Fibroblast of skin of right quadriceps (primary cell): ENCODE measurements at regions not wholly inside any gene's neighbourhood (a gene's known extent, or its start where the extent isn't known, plus 50 kb on each side); places are given as distances from the start of the nearest gene placed in this dataset.

Source experiments
- DNase-seq: peaks from one replicate; pipeline ENCODE4 v3.0.0-alpha.2; 2013

- no peak for DNase-seq
Observed at GRCh38 chr7:22622116-22622785, 104.7 kb upstream of the IL6 start.

DNA sequence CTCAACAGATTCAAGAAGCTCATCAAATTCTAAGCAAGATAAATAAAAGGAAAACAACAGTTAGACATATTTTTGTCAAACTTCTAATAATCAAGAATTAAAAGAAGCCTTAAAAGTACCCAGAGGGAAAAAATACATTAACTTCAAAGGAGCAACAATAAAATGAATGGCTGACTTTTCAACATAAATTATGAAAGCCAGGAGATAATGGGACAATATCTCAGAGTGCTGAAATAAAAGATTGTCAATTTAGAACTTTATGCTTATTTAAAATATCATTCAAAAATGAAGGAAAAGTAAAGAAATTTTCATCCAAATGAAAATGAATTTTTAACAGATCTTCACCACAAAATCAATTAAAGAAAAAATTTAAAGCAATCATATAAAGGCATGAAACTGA lies 108.5 kb upstream of the IL6 start:
- DNase-seq, result no peak

DNA sequence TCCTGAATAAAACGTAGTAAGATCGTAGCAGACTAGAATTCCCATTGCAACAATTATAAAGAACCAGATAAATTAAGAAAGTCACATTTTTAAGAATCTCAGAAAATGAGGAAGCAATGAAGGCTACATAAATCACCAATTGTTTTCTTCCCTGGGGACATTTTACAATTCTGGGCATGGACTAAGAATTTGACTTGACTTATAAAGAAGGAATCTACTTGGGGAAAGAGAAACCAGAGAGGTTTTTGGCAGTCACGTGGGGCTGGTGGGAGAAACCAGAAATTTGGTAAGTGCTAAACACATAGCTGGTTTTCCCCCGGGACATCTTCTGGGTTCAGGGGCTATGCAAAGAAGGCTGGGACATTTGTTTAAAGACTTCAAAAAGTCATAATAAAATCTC lies 109.8 kb upstream of the IL6 start:
- DNase-seq, result peak; percentile 74

DNA sequence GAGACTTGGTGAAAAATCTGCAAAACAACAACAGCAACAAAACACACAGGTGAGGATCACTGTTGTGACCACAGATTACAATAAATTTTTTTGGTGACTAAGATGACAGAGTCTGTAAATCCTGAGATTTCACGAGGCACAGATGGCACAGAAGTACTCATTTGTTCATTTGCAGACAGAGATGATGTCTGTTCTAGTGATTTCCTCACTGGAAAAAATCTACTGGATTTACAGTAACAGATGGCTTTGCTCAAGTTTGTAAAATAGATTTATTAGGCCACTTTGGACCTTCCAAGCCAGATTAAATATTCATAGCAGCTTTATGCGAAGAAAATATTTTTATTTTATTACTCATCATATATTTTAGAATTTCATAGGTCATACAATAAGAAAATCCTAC lies 113.5 kb upstream of the IL6 start:
- DNase-seq, result peak; percentile 32

DNA sequence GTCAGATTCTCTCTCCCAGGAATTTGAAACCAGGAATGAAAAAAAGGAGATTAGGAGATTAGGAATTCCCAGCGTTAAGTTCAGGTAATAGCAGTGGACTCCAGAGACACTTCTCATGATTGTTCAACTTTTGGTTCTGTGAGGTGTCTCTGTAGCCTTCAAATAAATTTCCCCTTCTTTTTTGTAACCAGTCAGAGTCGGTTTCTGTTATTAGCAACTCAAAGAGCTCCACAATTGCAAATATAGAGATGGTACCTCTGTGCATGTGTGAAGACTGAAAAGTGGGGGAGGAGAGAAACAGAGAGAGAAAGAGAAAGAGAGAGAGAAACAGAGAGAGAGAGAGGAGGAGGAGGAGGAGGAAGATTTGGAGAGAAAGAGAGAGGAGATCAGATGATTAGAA lies 112.8 kb upstream of the STEAP1B start:
- DNase-seq, result no peak

DNA sequence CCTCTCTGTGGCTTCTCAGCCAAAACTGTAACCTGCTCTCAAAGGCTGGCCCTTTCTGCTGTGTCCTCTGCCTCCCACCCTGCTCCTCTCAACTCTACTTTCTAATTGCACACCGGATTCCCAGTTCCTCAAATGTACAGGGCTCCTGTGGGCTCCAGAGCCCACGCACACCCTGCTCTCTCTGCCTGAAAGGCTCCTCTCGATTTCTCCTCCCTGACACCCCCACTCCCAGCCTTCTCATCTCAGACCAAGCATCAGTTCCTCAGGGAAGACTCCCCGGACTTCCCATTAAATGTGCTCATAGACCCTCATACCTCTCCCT lies 111.7 kb upstream of the STEAP1B start:
- DNase-seq, result no peak

- DNase-seq, result peak; percentile 71
Observed at GRCh38 chr7:22610951-22611757, 111.2 kb upstream of the STEAP1B start.

DNA sequence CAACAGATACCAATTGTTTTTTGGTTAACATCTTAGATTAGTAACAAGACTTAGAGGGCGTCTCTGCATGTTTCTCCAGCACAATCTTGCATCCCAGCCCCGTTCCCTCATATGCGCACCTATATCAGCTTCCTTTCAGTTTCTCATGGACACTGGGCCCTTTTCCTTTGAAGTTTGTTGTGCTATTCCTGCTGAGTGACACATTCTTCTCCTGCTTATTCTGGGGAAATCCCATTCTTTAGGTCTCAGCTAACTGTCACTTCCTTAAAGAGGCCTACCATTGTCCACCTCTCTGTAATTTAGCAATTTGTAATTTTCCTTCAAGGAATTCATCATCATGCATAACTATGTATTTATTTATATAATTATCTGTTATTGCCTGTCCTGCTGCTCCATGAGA lies 110.3 kb upstream of the STEAP1B start:
- no peak for DNase-seq

DNA sequence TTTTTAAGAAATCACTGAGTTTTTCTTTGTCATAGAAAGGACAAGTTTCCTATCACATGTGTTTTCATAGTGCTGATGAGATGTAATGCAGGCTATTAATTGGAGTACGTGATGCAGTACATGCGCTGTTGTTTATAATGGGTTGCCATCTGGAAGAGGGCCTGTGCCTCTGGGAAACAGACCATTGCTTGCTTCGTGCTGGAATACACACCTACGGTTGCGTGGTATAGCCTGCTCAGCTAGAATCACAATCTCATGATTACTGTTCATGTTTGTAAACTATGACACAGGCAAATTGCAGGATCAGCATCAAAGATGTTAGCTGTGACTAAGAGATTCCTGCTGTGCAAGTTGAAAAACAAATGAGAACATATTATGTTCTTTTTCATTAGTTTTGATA lies 107.2 kb upstream of the STEAP1B start:
- DNase-seq, result peak; percentile 22

GRCh38 chr7:22604246-22604645 lies 104.3 kb upstream of the STEAP1B start:
- peak; percentile 35 for DNase-seq

DNA sequence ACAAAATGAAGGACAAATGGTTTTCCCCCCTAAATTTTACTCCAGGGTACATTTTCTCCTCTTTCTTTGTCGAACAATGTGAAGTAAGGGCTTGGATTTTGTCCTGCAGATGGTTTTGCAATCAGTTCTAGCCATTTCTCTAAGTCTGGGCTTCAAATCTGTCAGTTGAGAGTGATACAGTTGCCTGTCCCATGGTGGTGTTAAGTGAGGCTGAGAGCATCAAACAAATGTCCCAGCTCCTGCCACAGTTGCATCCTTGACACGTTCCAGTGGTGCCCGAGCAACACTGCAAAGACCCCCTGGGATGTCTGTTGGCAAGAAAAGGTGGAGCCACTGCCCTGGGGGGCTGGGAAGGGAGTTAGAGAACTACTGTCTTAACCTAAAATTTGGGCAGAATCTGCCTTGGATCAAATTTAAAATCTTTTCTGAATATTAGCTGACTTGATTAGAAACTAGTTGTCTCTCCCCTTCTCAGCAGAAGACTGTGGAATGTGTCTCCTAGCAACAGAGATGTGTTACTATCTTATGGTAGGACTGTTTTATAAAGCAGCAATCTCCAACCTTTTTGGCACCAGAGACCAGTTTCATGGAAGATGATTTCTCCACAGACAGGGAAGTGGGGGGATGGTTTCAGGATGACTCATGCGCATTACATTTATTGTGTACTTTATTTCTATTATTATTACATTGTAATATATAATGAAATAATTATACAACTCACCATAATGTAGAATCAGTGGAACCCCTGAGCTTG lies 102.0 kb upstream of the STEAP1B start:
- peak; percentile 70 for DNase-seq

DNA sequence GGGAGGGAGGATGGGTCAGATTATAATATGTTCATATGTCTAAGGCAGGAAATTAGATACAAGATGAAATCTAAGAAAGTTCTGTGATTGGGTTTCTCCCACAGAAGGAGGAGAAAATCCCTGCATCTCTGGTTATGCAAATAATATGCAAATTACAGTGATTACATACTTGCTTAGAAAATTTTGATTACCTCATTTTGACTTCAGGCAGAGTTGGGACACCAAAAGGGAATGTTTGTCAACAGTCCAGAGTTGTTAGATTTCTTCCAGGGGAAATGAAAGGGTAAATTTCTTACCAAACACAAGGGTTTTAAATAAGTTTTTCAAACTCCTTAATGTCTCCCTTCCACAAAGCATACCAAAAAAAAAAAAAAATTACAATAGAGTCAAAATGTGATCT lies 101.4 kb upstream of the STEAP1B start:
- DNase-seq, result no peak

DNA sequence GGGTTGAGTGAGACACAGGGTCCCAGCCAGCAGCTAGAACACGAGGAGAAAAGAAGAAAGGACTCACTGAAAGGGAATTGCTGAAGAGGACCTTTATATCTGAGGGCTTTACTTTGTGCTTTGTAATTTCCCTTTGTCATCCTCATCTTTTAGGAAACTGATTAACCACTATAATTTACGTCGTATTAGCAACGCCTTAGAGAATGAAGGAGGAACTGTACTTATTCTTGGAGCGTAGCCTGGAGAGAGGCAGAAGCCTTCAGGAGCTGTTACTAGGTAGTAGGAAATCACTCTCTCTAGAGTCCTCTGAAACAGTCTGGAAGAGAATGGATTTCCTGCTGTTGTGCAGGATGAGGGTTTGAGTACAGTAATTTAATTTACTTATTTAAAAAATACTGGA lies 101.0 kb upstream of the STEAP1B start:
- DNase-seq, result no peak

- no peak for DNase-seq
Observed at GRCh38 chr7:22598318-22598920, 98.4 kb upstream of the STEAP1B start.

DNA sequence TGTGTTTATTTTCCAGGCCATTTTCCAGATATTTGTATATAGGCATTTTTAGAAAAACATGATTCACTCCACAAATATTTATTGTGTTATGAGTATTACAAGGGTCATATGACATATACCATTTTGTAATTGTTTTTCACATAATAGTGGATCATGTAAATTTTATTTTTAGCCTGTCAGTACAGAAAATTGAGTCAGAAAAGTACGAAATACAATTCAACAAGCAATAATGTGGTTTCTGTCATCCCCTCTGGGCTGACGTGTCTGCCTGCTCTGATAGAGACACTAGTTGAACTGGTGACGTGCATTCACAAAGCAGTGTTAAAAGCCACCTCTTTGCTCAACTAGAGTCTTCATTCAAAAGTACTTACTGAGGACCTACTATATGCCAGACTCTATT lies 97.9 kb upstream of the STEAP1B start:
- peak; percentile 72 for DNase-seq

DNA sequence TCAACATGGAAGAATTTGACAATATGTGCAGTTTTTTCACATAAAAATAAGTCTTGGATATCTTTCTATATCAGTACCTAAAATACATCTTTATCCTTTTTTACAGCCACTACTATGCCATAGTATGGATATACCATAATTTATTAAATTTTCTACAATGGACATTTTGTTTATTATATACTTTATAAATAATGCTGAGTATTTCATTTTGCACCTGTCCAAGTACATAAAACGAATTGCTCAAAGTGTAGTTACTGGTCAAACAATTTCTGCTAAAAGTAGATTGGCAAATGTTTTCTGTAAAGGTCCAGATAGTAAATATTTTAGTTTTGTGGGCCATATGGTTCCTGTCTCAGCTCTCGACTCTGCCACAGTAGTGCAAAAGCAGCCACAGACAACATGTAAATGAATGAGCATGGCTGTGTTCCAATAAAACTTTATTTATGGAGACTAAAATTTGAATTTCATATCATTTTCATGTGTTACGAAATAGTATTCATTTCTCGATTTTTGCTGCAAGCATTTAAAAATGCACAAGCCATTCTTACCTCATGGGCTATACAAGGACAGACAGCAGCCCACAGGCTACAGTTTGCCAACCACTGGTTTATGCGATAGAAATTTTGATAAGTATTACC lies 96.9 kb upstream of the STEAP1B start:
- DNase-seq, result no peak

DNA sequence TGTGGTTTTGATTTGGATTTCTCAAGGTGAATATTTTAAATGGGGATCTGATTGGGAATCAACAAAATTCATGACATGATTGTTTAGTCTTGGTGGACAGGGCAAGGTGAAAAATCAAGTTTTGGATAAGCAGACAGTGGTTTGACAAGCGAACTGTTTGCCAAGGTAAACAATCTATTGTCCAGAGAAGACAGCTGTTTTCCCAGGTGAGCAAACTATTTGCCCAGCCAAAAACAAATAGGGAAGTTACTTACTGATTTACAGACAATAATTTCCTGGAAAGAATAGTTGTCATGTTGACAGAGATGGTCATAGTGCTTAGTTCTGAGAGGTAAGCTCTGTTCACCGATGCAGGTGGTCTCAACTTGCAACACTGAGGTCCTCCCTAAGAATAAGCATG lies 94.0 kb upstream of the STEAP1B start:
- DNase-seq, result no peak

DNA sequence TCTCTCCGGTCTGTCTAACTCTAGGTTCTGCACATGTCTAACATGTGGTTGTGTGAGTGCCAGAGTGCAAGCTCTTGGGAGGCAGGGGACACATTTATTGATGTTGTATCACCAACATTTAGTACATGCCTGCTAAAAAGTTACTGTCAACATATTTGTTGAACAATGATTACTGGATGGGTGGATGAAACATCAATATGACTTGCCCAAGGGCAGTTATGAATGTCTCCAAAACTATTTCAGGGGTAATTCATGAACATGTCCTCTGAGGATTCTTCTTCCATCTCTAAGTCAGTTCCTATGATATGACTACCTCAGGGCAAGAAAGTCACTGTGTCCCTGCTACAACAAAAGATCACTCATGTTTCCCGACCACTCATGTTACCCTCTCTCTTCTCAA lies 91.3 kb upstream of the STEAP1B start:
- no peak for DNase-seq

DNA sequence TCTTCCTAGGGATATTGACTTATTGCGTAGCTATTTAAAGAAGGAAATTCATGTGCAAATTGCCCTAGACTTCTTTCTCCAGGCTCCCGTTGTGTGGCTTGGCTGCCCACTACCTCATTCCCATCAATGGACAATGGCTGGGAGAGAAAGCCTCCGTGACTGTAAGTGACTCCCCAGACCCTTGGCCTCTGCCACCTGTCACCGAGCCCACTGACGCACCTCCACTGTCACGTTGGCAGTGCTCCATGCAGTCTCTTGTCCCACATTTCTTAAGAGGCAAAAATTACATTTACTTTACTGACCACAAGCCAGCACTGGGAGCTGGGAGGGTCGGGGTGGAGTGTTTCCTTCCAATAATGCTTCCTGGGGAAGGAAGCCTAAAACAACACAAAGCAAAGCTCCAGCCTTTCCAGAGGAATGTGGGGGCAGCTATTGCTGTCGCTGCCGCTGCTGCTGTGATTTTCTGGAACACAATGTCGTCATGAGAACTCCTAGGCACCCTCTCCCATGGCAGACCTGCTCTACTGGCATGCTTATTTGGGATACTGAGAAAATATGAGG lies 89.7 kb upstream of the STEAP1B start:
- DNase-seq, result peak; percentile 47

- DNase-seq, result no peak
Observed at GRCh38 chr7:22588351-22588750, 88.4 kb upstream of the STEAP1B start.

- DNase-seq, result peak; percentile 85
Observed at GRCh38 chr7:22587322-22587721, 87.3 kb upstream of the STEAP1B start.

- DNase-seq, result peak; percentile 47
Observed at GRCh38 chr7:22586786-22587140, 86.8 kb upstream of the STEAP1B start.
